Mammary epithelial cell (primary cell): ENCODE measurements at regions not wholly inside any gene's neighbourhood (a gene's known extent, or its start where the extent isn't known, plus 50 kb on each side); places are given as distances from the start of the nearest gene placed in this dataset.

ENCODE experiments used
- EZH2 ChIP-seq: IDR thresholded peaks from 2 replicates; pipeline ENCODE4 v1.6.1; 2012; ENCODE audit warnings: low read length, inconsistent platforms, borderline replicate concordance
- TF ChIP-seq, protein P1 (sequence below), 2 donors: IDR thresholded peaks in 1 of 2; conservative IDR thresholded peaks in 1 of 2; 2 replicates each; pipeline ENCODE4 v1.5.1; 2011 to 2012; ENCODE audit warnings: inconsistent platforms in 2 of 2, low read length in 2 of 2, mild to moderate bottlenecking in 2 of 2, control low read depth in 1 of 2, low read depth in 1 of 2; ENCODE audit not compliant: insufficient read depth in 1 of 2; ENCODE audit errors: extremely low read depth in 1 of 2

DNA sequence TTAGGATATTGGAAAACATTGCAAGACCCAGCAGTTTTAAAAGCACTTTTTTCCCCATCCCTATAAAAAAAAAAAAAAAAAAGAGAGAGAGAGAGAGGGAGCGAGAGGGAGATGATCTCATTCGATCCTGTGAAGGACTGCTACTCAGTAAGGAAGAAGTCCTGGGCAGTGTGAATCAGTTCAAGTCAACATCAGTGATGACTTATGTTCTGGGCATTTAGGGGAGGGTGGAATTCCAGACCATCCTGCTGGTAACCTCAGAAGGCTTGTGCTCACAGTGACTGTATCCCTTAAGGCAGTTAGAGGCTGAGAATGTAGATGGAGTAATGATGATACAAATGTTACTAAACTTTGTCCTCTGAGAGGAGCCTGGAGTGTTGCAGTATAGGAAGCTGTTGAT lies 151.4 kb downstream of the TGFB2 start:
- TF ChIP-seq, protein P1, sequence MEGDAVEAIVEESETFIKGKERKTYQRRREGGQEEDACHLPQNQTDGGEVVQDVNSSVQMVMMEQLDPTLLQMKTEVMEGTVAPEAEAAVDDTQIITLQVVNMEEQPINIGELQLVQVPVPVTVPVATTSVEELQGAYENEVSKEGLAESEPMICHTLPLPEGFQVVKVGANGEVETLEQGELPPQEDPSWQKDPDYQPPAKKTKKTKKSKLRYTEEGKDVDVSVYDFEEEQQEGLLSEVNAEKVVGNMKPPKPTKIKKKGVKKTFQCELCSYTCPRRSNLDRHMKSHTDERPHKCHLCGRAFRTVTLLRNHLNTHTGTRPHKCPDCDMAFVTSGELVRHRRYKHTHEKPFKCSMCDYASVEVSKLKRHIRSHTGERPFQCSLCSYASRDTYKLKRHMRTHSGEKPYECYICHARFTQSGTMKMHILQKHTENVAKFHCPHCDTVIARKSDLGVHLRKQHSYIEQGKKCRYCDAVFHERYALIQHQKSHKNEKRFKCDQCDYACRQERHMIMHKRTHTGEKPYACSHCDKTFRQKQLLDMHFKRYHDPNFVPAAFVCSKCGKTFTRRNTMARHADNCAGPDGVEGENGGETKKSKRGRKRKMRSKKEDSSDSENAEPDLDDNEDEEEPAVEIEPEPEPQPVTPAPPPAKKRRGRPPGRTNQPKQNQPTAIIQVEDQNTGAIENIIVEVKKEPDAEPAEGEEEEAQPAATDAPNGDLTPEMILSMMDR (conservative IDR thresholded peaks at IDR 0.05 in 1 of 2, IDR thresholded peaks at IDR 0.05 in 1 of 2; ENCODE audit: extremely low read depth in 1 of 2, insufficient read depth in 1 of 2, low read depth in 1 of 2, low read length in 2 of 2), result no peak
- TF ChIP-seq EZH2, result no peak
